HG03045 (cell line): ENCODE measurements at regions not wholly inside any gene's neighbourhood (a gene's known extent, or its start where the extent isn't known, plus 50 kb on each side); places are given as distances from the start of the nearest gene placed in this dataset.
"Not testable (repeated sequence)": the region's sequence is repeated elsewhere in the genome, so short reads cannot be mapped to it uniquely, and the experiment has no call there.

Experiments used
- ATAC-seq: cut with Tn5 transposase; IDR thresholded peaks from one replicate; pipeline ENCODE4 v1.9.1; 2021; ENCODE audit warnings: mild to moderate bottlenecking, moderate library complexity; ENCODE audit not compliant: unreplicated experiment

- no peak for ATAC-seq
Observed at GRCh38 chr18:45339810-45340550, 275.3 kb upstream of the SLC14A2 start.

- no peak for ATAC-seq
Observed at GRCh38 chr18:45340884-45341283, 274.4 kb upstream of the SLC14A2 start.

GRCh38 chr18:45341454-45341853 lies 273.8 kb upstream of the SLC14A2 start:
- ATAC-seq, result no peak

DNA sequence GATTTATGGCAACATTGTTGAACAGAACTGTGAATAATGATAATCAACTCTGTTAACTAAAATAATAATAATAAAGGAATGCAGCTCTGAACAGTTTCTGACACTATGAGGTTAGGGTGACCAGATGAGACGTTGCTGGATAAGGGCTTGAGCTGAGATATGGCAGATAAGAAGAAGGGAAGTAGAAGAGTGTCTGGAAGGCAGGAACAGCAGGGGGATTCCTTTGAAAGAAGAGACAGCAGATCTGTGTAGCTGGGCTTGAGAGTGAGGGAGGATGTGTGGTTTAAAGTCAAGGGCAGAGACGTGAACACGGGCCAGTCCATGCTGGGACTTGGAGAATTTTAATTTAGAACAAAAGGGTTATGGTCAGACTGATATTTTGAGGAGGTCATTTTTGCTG lies 273.1 kb upstream of the SLC14A2 start:
- no peak for ATAC-seq

DNA sequence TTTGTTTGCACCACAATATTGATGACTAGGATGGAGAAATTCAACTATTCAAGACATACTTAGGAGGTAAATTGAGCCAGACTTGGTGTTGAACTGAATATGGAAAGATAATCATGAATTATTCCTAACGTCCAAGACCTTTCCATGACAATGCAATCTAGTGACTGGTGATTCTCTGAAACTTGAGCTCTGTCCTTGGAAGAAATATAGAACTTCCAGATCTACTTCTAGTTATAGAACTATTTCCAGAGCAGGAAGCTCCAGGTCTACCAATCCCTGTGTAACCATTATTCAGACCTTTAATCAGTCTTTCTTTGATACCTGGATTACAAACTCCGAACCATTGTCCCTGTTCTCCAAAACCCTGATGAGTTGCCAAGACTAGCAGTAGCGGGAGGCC lies 272.6 kb upstream of the SLC14A2 start:
- ATAC-seq, result no peak

DNA sequence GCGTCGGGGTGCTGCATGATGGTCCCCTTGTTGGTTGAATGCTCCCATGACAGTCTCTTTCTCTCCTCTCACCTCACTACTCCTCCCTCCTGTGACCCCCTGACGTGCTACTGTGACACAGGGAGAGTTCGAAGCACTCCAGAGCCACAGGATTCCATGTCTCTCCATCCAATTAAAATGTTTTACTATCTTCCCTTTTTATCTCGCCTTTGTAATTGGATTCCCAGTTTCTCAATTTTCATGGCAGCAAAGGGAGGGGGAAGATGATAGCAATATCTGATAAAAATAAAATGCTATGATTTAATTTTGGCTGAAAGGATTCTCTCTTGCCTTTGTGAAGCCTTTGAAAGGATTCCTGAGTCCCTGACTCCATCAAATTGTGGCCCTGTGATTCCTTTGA lies 271.9 kb upstream of the SLC14A2 start:
- ATAC-seq, result no peak

- not testable (repeated sequence) for ATAC-seq
Observed at GRCh38 chr18:45344680-45345079, 270.6 kb upstream of the SLC14A2 start.

- no peak for ATAC-seq
Observed at GRCh38 chr18:45349019-45349418, 266.3 kb upstream of the SLC14A2 start.

DNA sequence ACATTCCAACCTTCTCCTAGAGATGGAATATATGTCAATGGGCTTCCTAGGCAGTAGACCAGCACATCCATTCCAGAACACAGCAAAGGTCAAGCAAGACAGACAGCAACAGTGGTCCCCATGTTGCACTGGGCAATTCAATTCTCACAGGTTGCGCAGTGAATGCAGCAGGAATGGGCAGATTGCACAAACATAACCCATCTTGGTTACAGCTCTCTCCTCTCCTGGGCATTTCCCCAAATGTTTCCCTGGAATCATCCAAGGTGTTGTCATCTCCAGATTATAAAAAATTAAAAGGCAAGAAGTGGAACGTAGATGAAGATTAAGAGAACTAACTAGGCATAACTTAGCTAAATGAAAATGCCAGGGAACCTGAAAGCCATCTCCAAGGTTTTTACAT lies 265.8 kb upstream of the SLC14A2 start:
- ATAC-seq, result no peak

DNA sequence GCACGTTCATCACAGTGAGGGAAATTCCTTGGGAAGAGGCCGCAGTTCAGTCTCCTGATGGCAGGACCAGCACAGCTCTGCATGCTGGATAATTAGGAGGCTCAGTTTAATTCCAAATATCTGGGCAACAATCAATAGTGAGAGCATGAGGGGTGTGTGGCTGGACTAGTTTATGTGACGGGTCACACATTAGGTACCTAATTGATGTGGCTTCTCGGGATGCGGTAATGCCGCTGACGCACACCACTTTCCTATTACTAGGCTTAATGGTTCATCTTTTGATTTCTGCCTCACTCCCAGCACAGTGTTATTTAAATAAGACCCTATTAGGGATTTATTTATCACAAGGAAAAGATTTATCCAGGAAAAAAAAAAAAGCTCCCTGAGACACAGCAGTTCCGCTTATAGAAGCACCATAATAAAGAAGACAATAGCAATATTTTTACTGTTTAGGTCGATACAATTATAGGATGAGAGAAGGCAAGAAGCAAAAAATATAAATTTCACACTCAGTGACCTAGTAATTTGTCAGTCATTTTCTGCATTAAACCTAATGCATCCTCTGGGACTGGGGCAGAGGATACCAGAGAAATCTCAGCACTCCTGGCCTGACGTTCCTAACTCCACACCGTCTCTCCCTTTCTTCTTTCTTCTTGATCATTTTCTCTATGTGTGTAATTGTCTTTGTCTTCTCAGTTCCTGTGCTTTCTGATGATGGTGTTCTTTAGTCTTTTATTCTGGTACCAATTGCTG lies 264.7 kb upstream of the SLC14A2 start:
- ATAC-seq, result no peak

- ATAC-seq, result no peak
Observed at GRCh38 chr18:45352874-45353273, 262.4 kb upstream of the SLC14A2 start.

GRCh38 chr18:45353530-45353929 lies 261.7 kb upstream of the SLC14A2 start:
- no peak for ATAC-seq

GRCh38 chr18:45355944-45356520 lies 259.2 kb upstream of the SLC14A2 start:
- no peak for ATAC-seq

- no peak for ATAC-seq
Observed at GRCh38 chr18:45357686-45358470, 257.4 kb upstream of the SLC14A2 start.

DNA sequence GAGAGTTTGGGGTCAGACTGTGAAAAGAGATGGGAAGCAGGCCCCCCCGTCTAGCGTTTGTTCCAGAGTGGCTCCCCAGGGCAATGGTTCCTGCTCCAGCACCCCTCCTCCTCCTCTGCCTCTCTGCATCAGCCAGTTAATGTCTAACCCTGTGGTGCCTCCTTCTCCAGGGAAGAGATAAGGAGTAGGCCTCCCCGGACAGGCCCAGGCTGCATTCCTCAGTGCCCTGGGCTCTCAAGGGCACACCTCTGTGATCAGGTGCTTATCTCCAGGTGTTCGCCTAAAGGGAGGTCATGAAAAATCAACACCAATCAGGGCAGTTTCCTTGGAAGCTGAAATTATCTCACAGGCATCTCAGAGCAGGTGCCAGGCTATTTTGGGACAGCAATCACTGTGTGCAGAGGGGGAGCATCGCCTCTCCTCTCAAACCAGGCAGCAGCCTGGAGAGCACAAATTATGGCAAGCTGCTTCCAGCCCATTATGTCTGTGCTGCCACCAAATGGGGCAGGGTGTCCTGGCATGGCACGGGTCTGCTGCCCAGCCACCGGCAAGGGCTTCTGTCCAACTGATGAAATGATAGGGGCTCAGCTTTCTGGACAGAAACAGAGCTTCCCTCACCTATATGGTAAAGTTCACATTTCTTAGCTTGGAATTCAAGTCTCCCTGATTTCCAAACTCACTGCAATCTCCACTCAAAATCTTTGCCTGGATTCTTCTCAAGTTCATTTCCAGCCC lies 255.8 kb upstream of the SLC14A2 start:
- ATAC-seq, result no peak

- ATAC-seq, result no peak
Observed at GRCh38 chr18:45361125-45361851, 254.0 kb upstream of the SLC14A2 start.

DNA sequence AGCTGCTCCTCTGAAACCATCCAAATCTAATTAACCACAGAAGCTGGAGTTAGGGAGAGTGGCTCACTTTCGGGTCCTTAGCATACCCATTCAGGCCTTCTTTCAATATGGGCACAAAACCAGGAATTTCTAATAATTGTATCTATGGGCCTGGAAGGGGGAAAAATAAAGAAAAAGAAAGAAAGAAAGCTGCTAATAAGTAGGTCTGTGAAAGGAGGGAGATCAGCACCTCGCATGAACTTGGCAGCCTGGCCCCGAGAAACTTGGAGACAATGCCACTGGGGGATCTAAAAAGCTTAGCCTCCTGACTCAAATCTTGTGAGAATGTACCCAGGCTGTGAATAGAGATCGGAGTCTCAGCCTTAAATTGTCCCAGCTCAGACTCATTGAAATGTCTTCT lies 252.1 kb upstream of the SLC14A2 start:
- no peak for ATAC-seq

GRCh38 chr18:45365835-45366234 lies 249.4 kb upstream of the SLC14A2 start:
- no peak for ATAC-seq

DNA sequence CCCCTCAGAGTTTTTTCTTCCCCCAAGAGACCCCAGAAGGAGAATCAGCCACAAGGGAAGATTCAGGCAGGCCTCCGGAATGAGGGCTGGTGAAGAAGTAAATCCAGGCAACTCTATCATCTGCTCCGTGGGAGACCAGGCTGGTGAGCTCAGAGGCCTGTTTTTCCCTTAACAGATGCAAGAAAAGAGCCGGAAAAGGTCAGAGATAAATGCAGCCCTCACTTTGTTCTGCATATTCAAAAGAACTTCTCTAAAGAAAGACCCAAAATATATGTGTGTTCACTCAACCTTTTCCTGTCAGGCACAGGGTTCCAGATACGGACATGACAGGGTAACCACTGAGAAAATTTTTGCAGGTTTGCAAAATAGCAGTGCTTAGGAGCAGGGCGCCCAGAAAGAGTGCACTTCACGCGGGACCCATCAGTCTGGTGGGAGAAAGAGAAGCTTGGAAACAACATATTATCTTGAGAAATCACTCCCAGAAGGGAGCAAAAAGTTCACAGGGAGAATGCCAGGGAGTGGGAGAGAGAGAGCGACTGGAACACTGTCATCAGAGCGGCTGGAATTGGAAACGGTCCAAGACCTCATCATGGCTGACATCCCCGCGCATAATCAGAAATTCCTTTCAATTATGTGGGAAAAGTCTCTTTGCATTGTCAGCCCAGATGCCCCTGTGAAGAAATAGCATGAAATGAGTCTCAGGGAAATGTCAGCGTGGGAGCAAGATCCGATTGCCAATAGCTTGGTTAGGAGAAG lies 244.8 kb upstream of the SLC14A2 start:
- ATAC-seq, result no peak
